Body of pancreas (tissue), 4 donors: ENCODE measurements at regions not wholly inside any gene's neighbourhood (a gene's known extent, or its start where the extent isn't known, plus 50 kb on each side); places are given as distances from the start of the nearest gene placed in this dataset.

ENCODE experiments used
- POLR2A ChIP-seq, 3 donors: fragments of 450-650 bp; IDR thresholded peaks; one replicate each; pipeline ENCODE4 v1.6.1; 2016; ENCODE audit warnings: antibody characterized with exemption in 3 of 3, mild to moderate bottlenecking in 2 of 3
- TF ChIP-seq, protein P1 (sequence below), 7 experiments: fragments of 450-650 bp in 4 of 7; fragments of 200-600 bp in 3 of 7; sonication (generic) in 3 of 7; IDR thresholded peaks; one replicate each; pipeline ENCODE4 v1.5.1; 2016 to 2019; ENCODE audit warnings: antibody characterized with exemption in 7 of 7

DNA sequence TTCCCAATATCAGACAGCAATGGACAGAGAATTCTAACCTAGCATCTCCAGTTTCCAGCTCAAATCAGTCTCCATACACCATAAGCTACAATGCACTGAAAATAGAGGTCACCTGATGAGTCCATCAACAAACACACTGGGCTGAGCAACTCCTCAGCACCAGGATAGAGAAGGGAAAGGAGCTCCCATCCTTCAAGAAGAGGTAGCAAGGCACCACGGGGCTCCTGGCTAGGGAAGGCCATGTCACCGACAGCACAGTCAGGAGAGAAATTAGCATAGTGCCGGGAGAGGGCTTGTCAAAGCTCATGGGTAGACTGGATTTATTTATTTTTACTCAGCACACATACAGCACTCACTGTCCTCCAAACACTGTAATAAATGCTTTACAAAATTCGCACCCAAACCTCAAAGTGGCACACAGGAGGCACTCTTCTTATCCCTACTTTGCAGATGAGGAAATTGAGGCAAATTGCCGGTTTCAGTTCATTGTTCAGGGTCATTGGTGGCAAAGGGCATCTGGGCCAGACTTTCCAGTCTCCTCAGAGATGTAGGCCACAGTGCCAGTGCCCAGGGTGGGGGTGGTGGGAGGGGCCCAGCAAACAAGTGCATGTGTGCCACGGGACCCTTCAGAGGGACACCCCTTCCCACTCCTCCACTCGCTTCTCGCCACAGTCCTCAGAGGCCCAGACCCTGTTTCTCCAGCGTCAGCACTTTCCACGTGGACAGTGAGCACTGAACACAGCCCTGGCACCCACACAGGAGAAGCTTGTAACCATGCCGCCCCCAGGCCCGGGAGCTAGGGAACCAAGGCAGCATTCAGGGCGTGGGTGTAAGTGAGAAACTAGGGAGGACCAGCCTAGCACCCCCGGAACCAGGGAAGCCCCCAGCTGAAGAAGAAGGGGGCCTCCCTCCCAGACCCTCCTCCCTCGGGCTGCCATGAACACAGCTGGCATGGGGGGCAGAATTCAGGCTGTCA, 1417.4 kb downstream of the TBC1D22A start:
- TF ChIP-seq POLR2A (IDR thresholded peaks at IDR 0.05): no peak
- TF ChIP-seq, protein P1, sequence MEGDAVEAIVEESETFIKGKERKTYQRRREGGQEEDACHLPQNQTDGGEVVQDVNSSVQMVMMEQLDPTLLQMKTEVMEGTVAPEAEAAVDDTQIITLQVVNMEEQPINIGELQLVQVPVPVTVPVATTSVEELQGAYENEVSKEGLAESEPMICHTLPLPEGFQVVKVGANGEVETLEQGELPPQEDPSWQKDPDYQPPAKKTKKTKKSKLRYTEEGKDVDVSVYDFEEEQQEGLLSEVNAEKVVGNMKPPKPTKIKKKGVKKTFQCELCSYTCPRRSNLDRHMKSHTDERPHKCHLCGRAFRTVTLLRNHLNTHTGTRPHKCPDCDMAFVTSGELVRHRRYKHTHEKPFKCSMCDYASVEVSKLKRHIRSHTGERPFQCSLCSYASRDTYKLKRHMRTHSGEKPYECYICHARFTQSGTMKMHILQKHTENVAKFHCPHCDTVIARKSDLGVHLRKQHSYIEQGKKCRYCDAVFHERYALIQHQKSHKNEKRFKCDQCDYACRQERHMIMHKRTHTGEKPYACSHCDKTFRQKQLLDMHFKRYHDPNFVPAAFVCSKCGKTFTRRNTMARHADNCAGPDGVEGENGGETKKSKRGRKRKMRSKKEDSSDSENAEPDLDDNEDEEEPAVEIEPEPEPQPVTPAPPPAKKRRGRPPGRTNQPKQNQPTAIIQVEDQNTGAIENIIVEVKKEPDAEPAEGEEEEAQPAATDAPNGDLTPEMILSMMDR (IDR thresholded peaks at IDR 0.05): no peak
